HG03139 (cell line): ENCODE measurements at regions not wholly inside any gene's neighbourhood (a gene's known extent, or its start where the extent isn't known, plus 50 kb on each side); places are given as distances from the start of the nearest gene placed in this dataset.
"Not testable (repeated sequence)": the region's sequence is repeated elsewhere in the genome, so short reads cannot be mapped to it uniquely, and the experiment has no call there.

ENCODE experiments used
- ATAC-seq: cut with Tn5 transposase; IDR thresholded peaks from one replicate; pipeline ENCODE4 v1.9.1; 2021; ENCODE audit not compliant: unreplicated experiment

- no peak for ATAC-seq
Measured at GRCh38 chr2:236823963-236824362, 254.3 kb downstream of the ACKR3 start.

GRCh38 chr2:236824836-236825235, 255.2 kb downstream of the ACKR3 start:
- no peak for ATAC-seq

- no peak for ATAC-seq
Measured at GRCh38 chr2:236825989-236826510, 256.4 kb downstream of the ACKR3 start.

- no peak for ATAC-seq
Measured at GRCh38 chr2:236826606-236827156, 257.1 kb downstream of the ACKR3 start.

GRCh38 chr2:236827997-236828396, 257.7 kb upstream of the COPS8 start:
- ATAC-seq, result no peak

GRCh38 chr2:236828820-236829219, 256.9 kb upstream of the COPS8 start:
- no peak for ATAC-seq

GRCh38 chr2:236830926-236831325, 254.8 kb upstream of the COPS8 start:
- no peak for ATAC-seq

GRCh38 chr2:236831698-236832097, 254.0 kb upstream of the COPS8 start:
- no peak for ATAC-seq

GRCh38 chr2:236833501-236834073, 252.1 kb upstream of the COPS8 start:
- ATAC-seq, result no peak

GRCh38 chr2:236834284-236834683, 251.4 kb upstream of the COPS8 start:
- no peak for ATAC-seq

- no peak for ATAC-seq
Measured at GRCh38 chr2:236835307-236836024, 250.2 kb upstream of the COPS8 start.

GRCh38 chr2:236836028-236836427, 249.7 kb upstream of the COPS8 start:
- not testable (repeated sequence) for ATAC-seq

- ATAC-seq, result no peak
Measured at GRCh38 chr2:236840215-236840614, 245.5 kb upstream of the COPS8 start.

GRCh38 chr2:236840857-236841256, 244.8 kb upstream of the COPS8 start:
- ATAC-seq, result no peak

- no peak for ATAC-seq
Measured at GRCh38 chr2:236841389-236841788, 244.3 kb upstream of the COPS8 start.

- ATAC-seq, result no peak
Measured at GRCh38 chr2:236843161-236843968, 242.3 kb upstream of the COPS8 start.

- no peak for ATAC-seq
Measured at GRCh38 chr2:236844711-236845110, 241.0 kb upstream of the COPS8 start.

- no peak for ATAC-seq
Measured at GRCh38 chr2:236847023-236847422, 238.7 kb upstream of the COPS8 start.

GRCh38 chr2:236847538-236848263, 238.0 kb upstream of the COPS8 start:
- no peak for ATAC-seq

- ATAC-seq, result no peak
Measured at GRCh38 chr2:236848501-236848900, 237.2 kb upstream of the COPS8 start.

- no peak for ATAC-seq
Measured at GRCh38 chr2:236849508-236849907, 236.2 kb upstream of the COPS8 start.
